Body of pancreas (tissue), 4 donors: ENCODE measurements at regions not wholly inside any gene's neighbourhood (a gene's known extent, or its start where the extent isn't known, plus 50 kb on each side); places are given as distances from the start of the nearest gene placed in this dataset.

ENCODE experiments used
- ATAC-seq: fragments of 150-250 bp; one replicate; pipeline ENCODE4 v1.9.1; 2016
- DNase-seq, 4 donors: peaks; one replicate each; pipeline ENCODE4 v3.0.0-alpha.2; 2019
- H3K27ac ChIP-seq, 4 donors: fragments of 200-600 bp; sonication (generic); 1 replicate in 3 of 4; 2 replicates in 1 of 4; pipeline versions ENCODE4 v1.5.1 to v1.6.1; 2016 to 2019; ENCODE audit warnings: mild to moderate bottlenecking in 1 of 4, mixed read lengths in 1 of 4, moderate library complexity in 1 of 4
- H3K27me3 ChIP-seq, 2 donors: fragments of 200-600 bp; sonication (generic); one replicate each; pipeline ENCODE4 v1.6.0; 2016; ENCODE audit warnings: mild to moderate bottlenecking in 1 of 2
- H3K36me3 ChIP-seq, 2 donors: fragments of 200-600 bp; sonication (generic); replicated peaks in 1 of 2; 2 replicates each; pipeline ENCODE4 v1.5.1; 2016; ENCODE audit warnings: low read depth in 2 of 2; ENCODE audit not compliant: insufficient read depth in 1 of 2
- H3K4me1 ChIP-seq: fragments of 200-600 bp; sonication (generic); one replicate; pipeline ENCODE4 v1.6.0; 2016
- H3K4me3 ChIP-seq, 2 donors: fragments of 200-600 bp; sonication (generic); 1 replicate in 1 of 2; 2 replicates in 1 of 2; pipeline ENCODE4 v1.5.1; 2016 to 2019
- H3K9me3 ChIP-seq, 3 donors: fragments of 200-600 bp; sonication (generic); 1 replicate in 2 of 3; 2 replicates in 1 of 3; pipeline ENCODE4 v1.5.1; 2016
- CTCF ChIP-seq, 7 experiments: fragments of 450-650 bp in 4 of 7; fragments of 200-600 bp in 3 of 7; sonication (generic) in 3 of 7; IDR thresholded peaks; one replicate each; pipeline ENCODE4 v1.5.1; 2016 to 2019; ENCODE audit warnings: antibody characterized with exemption in 7 of 7
- POLR2A ChIP-seq, 3 donors: fragments of 450-650 bp; IDR thresholded peaks; one replicate each; pipeline ENCODE4 v1.6.1; 2016; ENCODE audit warnings: antibody characterized with exemption in 3 of 3, mild to moderate bottlenecking in 2 of 3
- WGBS, 2 donors: methylation state at CpG; one replicate each; pipeline ENCODE4 v1.1.5; 2017; 5-methylcytosine and 5-hydroxymethylcytosine counted together
- intact Hi-C: fragments of 100-400 bp; cut with DNase I; formaldehyde crosslinking; loops from one replicate; pipeline ENCODE4 v1.15.1; 2023

GRCh38 chr5:143913008-143913752 is 101.2 kb downstream of the HMHB1 start:
- H3K27ac ChIP-seq, result no peak overlapping the region
- no peaks in the 10 kb centered on the region for H3K4me1 ChIP-seq
- no peak for DNase-seq
- no peaks in the 10 kb centered on the region for H3K27me3 ChIP-seq
- ATAC-seq, result no peak
- H3K36me3 ChIP-seq, result no peaks in the 10 kb centered on the region
- no peaks in the 10 kb centered on the region for H3K9me3 ChIP-seq
- WGBS, 2 donors, result 88 to 95% methylated on average over 1 of the region's 1 CpG
- no peak for TF ChIP-seq CTCF (IDR thresholded peaks at IDR 0.05)
- no peak for TF ChIP-seq POLR2A (IDR thresholded peaks at IDR 0.05)
- H3K4me3 ChIP-seq, result no peak overlapping the region
- intact Hi-C loops, result no loop called here

DNA sequence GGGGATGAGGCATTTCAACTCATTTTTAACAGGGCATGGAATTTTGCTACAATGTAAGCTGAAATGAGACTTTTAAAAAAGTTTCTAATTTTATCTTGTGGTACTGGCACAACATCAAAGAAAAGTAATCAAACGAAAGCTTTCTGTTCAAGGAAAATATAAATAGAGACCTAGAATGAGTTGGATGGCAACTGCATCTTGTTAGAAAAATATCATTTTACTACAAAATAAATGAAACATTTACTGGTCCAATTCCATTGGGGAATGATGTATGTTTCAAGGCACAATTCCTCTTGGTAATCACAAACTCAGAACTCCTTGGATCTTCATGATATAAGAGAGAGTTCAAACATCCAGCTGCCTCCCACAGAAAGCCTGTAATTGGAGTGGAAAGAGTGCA is 102.8 kb downstream of the HMHB1 start:
- no peak overlapping the region for H3K4me3 ChIP-seq
- no peaks in the 10 kb centered on the region for H3K4me1 ChIP-seq
- no peaks in the 10 kb centered on the region for H3K9me3 ChIP-seq
- H3K27me3 ChIP-seq, result no peaks in the 10 kb centered on the region
- H3K36me3 ChIP-seq, result no peaks in the 10 kb centered on the region
- 18 to 20% methylated on average over 1 of the region's 1 CpG for WGBS, 2 donors
- TF ChIP-seq CTCF (IDR thresholded peaks at IDR 0.05) (no peak), POLR2A (IDR thresholded peaks at IDR 0.05) (no peak)
- intact Hi-C loops, result no loop called here
- no peak overlapping the region for H3K27ac ChIP-seq
- ATAC-seq (no peak), DNase-seq (no peak)

GRCh38 chr5:143916451-143916850 is 104.5 kb downstream of the HMHB1 start:
- ATAC-seq, result no peak
- 54 to 61% methylated on average over 2 of the region's 2 CpGs for WGBS, 2 donors
- no peaks in the 10 kb centered on the region for H3K9me3 ChIP-seq
- no peak for DNase-seq
- TF ChIP-seq POLR2A (IDR thresholded peaks at IDR 0.05), result no peak
- no peaks in the 10 kb centered on the region for H3K27me3 ChIP-seq
- intact Hi-C loops, result no loop called here
- no peaks in the 10 kb centered on the region for H3K4me1 ChIP-seq
- H3K27ac ChIP-seq, result no peak overlapping the region
- no peaks in the 10 kb centered on the region for H3K36me3 ChIP-seq
- H3K4me3 ChIP-seq, result no peak overlapping the region

- ATAC-seq (no peak), DNase-seq (no peak)
- WGBS, 2 donors, result 74 to 79% methylated on average over 1 of the region's 1 CpG
- H3K4me1 ChIP-seq, result no peaks in the 10 kb centered on the region
- H3K27me3 ChIP-seq, result no peaks in the 10 kb centered on the region
- no peaks in the 10 kb centered on the region for H3K9me3 ChIP-seq
- no peak overlapping the region for H3K27ac ChIP-seq
- TF ChIP-seq CTCF (IDR thresholded peaks at IDR 0.05), result no peak
- no peak for TF ChIP-seq POLR2A (IDR thresholded peaks at IDR 0.05)
- intact Hi-C loops, result no loop called here
- no peak overlapping the region for H3K4me3 ChIP-seq
- no peaks in the 10 kb centered on the region for H3K36me3 ChIP-seq
Observed at GRCh38 chr5:143918961-143919360, 107.0 kb downstream of the HMHB1 start.

- Histone ChIP-seq H3K27ac (no peak overlapping the region), H3K36me3 (no peaks in the 10 kb centered on the region), H3K4me3 (no peak overlapping the region), H3K9me3 (no peaks in the 10 kb centered on the region), H3K27me3 (no peaks in the 10 kb centered on the region), H3K4me1 (no peaks in the 10 kb centered on the region)
- intact Hi-C loops, result no loop called here
- WGBS, 2 donors, result 89 to 90% methylated on average over 1 of the region's 1 CpG
- TF ChIP-seq POLR2A (IDR thresholded peaks at IDR 0.05) (no peak), CTCF (IDR thresholded peaks at IDR 0.05) (no peak)
- DNase-seq (no peak), ATAC-seq (no peak)
Observed at GRCh38 chr5:143920772-143921171, 108.8 kb downstream of the HMHB1 start.
